Activated CD4-positive, alpha-beta T cell treated with anti-CD3 and anti-CD28 coated beads, Interleukin-2, amount 50 U/mL, for 24 hours (primary cell): ENCODE measurements at regions not wholly inside any gene's neighbourhood (a gene's known extent, or its start where the extent isn't known, plus 50 kb on each side); places are given as distances from the start of the nearest gene placed in this dataset.
"Not testable (repeated sequence)": the region's sequence is repeated elsewhere in the genome, so short reads cannot be mapped to it uniquely, and the experiment has no call there.

ENCODE experiments used
- DNase-seq, 2 donors: peaks; one replicate each; pipeline ENCODE4 v3.0.0-alpha.2; 2020; ENCODE audit warnings: low read depth in 1 of 2, low spot score in 1 of 2

DNA sequence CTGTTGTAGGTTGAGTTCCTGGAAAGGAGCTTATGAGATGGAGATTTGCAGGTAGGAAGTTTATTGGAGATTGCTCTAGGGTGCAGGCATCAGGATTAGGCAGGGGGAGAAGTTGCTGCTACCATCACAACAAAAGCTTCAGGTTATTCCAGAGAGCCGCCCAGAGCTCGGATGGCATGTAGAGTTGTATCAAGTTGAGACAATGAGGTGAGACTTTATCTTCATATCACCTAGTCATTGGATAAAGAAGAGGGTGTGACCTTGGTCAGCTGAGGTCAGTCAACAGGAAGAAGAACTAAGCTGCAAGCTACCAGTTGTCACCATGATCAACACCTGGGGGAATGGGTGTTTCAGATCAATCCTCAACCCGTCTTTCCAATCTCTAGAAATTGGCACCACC lies 342.0 kb downstream of the RFC3 start:
- DNase-seq = no peak

GRCh38 chr13:34161931-34162543 lies 344.1 kb downstream of the RFC3 start:
- no peak for DNase-seq

GRCh38 chr13:34162544-34162933 lies 344.6 kb downstream of the RFC3 start:
- no peak for DNase-seq

DNA sequence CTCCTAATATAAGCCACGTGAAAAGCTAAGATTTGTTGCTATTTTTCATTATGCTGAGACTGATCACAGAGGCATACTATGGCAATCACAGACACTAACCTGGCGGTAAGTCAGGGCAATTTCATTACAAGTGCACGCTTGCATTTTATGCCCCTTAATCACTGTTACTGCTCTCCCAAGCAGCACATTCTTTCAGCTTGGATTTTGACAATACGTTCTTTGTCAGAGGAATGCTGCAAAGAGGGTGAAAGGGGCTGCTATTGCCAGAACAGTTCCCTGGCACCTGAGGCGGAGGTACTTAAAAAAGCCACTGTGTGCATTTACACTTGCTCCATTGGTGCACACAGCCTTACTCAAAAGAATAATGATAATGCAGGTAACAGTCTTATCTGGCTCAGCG lies 346.6 kb downstream of the RFC3 start:
- no peak for DNase-seq

DNA sequence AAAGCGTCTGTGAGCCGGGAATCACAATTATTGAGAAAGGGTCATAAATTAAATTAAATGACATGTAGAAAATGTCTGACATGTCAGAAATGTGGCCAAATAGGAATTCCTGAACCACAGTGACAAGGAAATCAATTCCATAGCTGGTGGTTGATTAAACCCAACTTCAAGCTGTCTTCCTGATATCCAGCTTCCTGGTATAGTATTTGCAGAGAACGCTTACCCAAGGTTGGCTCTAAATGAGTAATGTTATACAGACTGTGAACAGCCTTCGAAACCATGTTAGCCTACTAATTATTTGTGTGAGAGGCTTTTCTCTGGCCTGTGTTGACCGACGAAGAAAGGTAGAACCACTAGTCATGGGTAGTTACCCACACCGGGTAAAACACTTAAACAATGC lies 347.2 kb downstream of the RFC3 start:
- DNase-seq = no peak

- no peak for DNase-seq
Measured at GRCh38 chr13:34166406-34166805, 348.5 kb downstream of the RFC3 start.

DNA sequence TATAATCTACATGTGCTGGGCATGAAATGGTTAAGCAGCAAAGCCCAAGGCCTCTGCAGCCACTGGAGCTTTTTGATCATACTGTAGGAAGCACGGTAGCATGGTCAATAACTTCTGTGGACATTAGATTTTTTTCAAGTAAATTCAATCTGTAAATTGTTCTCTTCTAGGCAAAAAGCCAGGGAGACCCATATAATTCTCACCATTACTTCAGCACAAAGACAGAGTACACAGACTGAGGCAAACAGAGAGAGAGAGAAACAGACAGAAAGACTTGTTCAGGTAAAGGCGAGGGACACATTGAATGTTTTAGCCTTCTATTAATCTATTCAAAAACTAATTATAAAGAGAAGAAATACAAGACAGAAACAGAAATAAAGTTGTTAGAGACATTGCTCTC lies 349.4 kb downstream of the RFC3 start:
- DNase-seq = no peak

- DNase-seq = no peak
Measured at GRCh38 chr13:34172048-34172447, 354.1 kb downstream of the RFC3 start.

GRCh38 chr13:34174671-34175145 lies 356.8 kb downstream of the RFC3 start:
- DNase-seq = no peak

DNA sequence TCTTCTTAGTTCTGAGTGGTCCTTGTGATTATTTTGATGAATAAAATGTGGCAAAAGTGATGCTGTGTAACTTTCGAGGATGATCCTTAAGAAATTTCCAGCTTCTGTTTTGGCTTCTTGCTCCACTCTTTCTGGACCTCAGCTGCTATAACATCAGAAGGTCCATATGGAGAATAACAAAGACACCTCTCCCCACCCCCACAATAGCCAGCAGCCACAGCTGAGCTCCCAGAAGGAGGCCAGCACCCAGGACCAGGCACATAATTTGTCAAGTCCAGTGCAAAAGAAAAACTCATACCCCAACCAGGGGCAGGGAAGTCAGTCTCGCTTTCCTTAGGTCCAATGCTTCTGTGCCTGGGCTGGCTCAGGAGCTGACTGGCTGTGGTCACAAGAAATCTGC lies 357.6 kb downstream of the RFC3 start:
- DNase-seq = no peak

GRCh38 chr13:34176633-34177032 lies 358.7 kb downstream of the RFC3 start:
- no peak for DNase-seq

- DNase-seq = no peak
Measured at GRCh38 chr13:34179481-34179880, 361.5 kb downstream of the RFC3 start.

DNA sequence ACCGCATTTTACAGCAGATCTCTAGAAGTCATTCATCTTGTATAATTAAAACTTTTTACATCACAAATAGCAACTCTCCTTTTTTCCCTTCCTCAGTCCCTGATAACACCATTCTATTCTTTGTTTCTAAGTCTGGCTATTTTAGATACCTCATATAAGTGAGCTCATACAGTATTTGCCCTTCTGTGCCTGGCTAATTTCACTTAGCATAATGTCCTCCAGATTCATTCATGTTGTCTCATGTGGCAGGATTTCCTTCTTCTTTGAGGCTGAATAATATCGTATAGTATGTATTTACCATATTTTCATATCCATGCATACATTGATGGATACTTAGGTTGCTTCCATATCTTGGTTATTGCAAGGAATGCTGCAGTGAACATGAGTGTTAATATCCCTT lies 362.0 kb downstream of the RFC3 start:
- DNase-seq = no peak

DNA sequence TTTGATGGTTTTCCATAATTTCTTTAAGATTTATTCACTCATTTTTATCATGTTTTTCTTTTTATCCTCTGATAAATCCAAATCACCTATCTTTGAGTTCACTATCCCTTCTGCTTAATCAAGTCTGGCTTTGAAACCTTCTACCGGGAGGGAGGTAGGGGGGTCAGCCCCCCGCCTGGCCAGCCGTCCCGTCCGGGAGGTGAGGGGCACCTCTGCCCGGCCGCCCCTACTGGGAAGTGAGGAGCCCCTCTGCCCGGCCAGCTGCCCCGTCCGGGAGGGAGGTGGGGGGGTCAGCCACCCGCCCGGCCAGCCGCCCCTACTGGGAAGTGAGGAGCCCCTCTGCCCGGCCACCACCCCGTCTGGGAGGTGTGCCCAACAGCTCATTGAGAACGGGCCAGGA lies 363.3 kb downstream of the RFC3 start:
- DNase-seq = not testable (repeated sequence)

GRCh38 chr13:34189946-34190345 lies 372.0 kb downstream of the RFC3 start:
- DNase-seq = no peak

- DNase-seq = no peak
Measured at GRCh38 chr13:34201050-34201913, 383.3 kb downstream of the RFC3 start.

GRCh38 chr13:34207334-34207733 lies 389.4 kb downstream of the RFC3 start:
- DNase-seq = no peak

- DNase-seq = no peak
Measured at GRCh38 chr13:34207872-34208271, 389.9 kb downstream of the RFC3 start.

- DNase-seq = no peak
Measured at GRCh38 chr13:34208336-34208735, 390.4 kb downstream of the RFC3 start.

DNA sequence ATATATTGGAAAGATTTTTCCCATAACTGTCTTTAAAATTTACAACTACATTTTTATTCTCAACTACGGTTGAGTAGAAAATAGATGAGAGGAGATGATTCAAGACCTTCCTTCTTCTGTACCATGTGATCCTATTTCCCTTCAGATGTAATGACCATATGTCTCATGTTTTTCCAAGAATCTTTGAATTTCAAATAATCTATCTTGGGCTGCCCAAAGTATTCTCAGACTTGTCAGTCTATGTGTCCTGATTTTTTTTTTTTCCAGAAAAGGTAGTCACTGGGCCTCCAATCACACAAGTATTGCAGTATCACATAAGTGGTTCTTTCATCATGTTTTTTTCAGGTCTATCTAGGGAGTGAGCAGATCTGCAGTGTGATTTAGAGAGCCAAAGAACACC lies 392.4 kb downstream of the RFC3 start:
- no peak for DNase-seq

DNA sequence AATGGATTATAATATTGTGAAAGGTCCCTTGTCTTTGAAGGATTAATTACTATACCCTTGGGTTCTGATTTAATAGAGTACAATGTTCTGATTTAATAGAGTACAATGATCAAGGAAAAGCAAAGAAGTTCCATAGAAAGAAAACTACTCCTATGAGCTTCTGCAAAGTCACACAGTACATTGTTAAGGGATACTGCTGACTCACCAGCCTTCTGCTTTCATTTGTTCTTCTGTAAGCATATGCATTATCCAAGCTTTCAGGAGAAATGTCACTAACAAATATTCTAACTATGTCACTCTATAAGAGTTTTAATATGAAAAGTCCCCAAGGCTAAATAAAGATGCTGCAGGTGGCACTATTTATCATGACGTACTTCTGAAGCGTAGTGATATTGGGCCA lies 396.7 kb downstream of the RFC3 start:
- no peak for DNase-seq

DNA sequence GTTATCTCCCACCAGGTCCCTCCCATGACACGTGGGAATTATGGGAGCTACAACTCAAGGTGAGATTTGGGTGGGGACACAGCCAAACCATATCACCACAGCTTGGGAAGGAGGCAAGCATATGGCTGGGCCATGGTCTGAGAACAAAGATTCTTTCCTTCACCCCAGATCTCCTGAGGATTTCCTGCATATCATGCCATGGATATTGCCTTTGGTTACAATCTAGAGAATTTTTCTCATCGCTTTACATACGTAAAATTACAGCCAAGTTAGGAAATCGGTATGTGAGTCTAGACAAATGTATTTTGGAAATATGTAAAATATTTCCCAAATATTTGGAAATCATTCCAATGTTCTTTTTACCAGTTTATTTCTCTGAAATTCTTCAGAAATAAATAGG lies 398.3 kb downstream of the RFC3 start:
- no peak for DNase-seq
